ENCODE measurements at regions not wholly inside any gene's neighbourhood (a gene's known extent, or its start where the extent isn't known, plus 50 kb on each side); places are given as distances from the start of the nearest gene placed in this dataset.

DNA sequence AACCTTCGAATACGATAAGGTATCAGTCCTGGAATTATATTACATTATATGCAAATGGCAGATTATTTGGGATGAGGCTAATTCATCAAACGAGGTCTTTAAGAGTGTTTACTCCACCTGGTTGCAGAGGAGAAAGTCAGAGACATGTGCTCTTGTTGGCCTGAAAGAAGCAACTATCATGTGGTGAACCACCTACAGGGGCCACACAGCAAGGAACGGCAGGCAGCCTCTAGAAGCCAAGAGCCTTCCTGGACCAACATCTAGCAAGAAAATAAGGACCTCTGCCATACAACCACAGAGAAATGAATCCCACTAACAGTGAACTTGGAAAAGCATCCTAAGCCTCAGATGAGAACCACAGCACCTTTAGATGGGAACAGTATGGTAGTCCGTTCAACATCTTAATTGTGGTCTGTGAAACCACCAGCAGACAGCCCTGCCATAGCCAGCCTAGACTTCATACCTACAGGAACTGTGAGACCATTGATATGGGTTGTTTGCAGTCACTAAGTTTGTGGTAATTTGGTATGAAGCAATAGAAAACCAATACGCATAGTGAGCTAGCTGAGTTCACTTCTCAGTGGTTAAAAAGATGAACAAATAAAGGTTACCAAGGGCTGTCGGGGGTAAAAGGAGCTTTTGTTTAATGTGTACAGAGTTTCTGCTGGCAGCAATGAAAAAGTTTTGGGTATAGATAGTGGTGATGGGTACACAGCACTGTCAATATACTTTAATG, 345.7 kb upstream of the RUNX1 start:
- TF ChIP-seq POLR2A (IDR thresholded peaks at IDR 0.05; ENCODE audit: low read length): no peak
- TF ChIP-seq GATA1 (IDR thresholded peaks at IDR 0.05; ENCODE audit: low read depth, low read length): no peak

Measured in erythroblast (primary cell).